H9 (cell line): ENCODE measurements at regions not wholly inside any gene's neighbourhood (a gene's known extent, or its start where the extent isn't known, plus 50 kb on each side); places are given as distances from the start of the nearest gene placed in this dataset.
A peak's percentile ranks its signal among the peaks of the same experiment; 100 is the strongest.

Experiments
- DNase-seq: peaks from one replicate; pipeline ENCODE4 v3.0.0-alpha.2; 2017
- H2AFZ ChIP-seq: one replicate; pipeline ENCODE4 v1.6.1; 2013; ENCODE audit warnings: mild to moderate bottlenecking, low read length, control low read depth, moderate library complexity
- H2AK5ac ChIP-seq: 2 replicates; pipeline ENCODE4 v1.6.1; 2013; ENCODE audit warnings: low read length, control low read depth, mixed read lengths; ENCODE audit not compliant: insufficient read length
- H2BK120ac ChIP-seq: one replicate; pipeline ENCODE4 v1.6.1; 2013; ENCODE audit warnings: low read depth, mild to moderate bottlenecking, low read length, control low read depth, inconsistent platforms; ENCODE audit not compliant: poor library complexity, severe bottlenecking
- H2BK12ac ChIP-seq: 2 replicates; pipeline ENCODE4 v1.6.1; 2013; ENCODE audit warnings: low read length, control low read depth, mixed read lengths, low read depth; ENCODE audit not compliant: insufficient read length
- H2BK15ac ChIP-seq: 2 replicates; pipeline ENCODE4 v1.6.1; 2013; ENCODE audit warnings: low read depth, low read length, control low read depth
- H2BK20ac ChIP-seq: one replicate; pipeline ENCODE4 v1.6.1; 2013; ENCODE audit warnings: low read depth, mild to moderate bottlenecking, low read length, control low read depth, inconsistent platforms; ENCODE audit not compliant: poor library complexity, severe bottlenecking
- H2BK5ac ChIP-seq: 2 replicates; pipeline ENCODE4 v1.6.1; 2013; ENCODE audit warnings: low read length, control low read depth, mixed read lengths; ENCODE audit not compliant: insufficient read length
- H3K14ac ChIP-seq: 2 replicates; pipeline ENCODE4 v1.6.1; 2013; ENCODE audit warnings: low read length, control low read depth; ENCODE audit not compliant: insufficient read depth
- H3K18ac ChIP-seq: 2 replicates; pipeline ENCODE4 v1.6.1; 2013; ENCODE audit warnings: low read depth, mild to moderate bottlenecking, mixed read lengths, low read length, control low read depth; ENCODE audit not compliant: insufficient read length
- H3K23ac ChIP-seq: 2 replicates; pipeline ENCODE4 v1.6.1; 2013; ENCODE audit warnings: low read length, control low read depth, mixed read lengths, low read depth; ENCODE audit not compliant: insufficient read length
- H3K23me2 ChIP-seq: 2 replicates; pipeline ENCODE4 v1.6.1; 2013; ENCODE audit warnings: low read depth, mild to moderate bottlenecking, mixed read lengths, low read length, control low read depth; ENCODE audit not compliant: insufficient read length, poor library complexity, severe bottlenecking
- H3K27ac ChIP-seq: 2 replicates; pipeline ENCODE4 v1.5.1; 2013; ENCODE audit warnings: low read length, control low read depth, mixed read lengths, low read depth; ENCODE audit not compliant: insufficient read length
- H3K27me3 ChIP-seq: 2 replicates; pipeline ENCODE4 v1.6.1; 2013; ENCODE audit warnings: low read length, control low read depth, inconsistent platforms; ENCODE audit not compliant: insufficient read depth
- H3K4ac ChIP-seq: 2 replicates; pipeline ENCODE4 v1.6.1; 2013; ENCODE audit warnings: low read depth, mild to moderate bottlenecking, control low read depth, inconsistent platforms, low read length, moderate library complexity
- H3K4me1 ChIP-seq: 2 replicates; pipeline ENCODE4 v1.6.1; 2013; ENCODE audit warnings: low read length, control low read depth, inconsistent platforms; ENCODE audit not compliant: insufficient read depth
- H3K4me2 ChIP-seq: 2 replicates; pipeline ENCODE4 v1.6.1; 2013; ENCODE audit warnings: low read length, control low read depth, mixed read lengths; ENCODE audit not compliant: insufficient read length, insufficient read depth
- H3K56ac ChIP-seq: 2 replicates; pipeline ENCODE4 v1.6.1; 2013; ENCODE audit warnings: low read depth, mild to moderate bottlenecking, mixed read lengths, low read length, control low read depth; ENCODE audit not compliant: insufficient read length
- H3K79me1 ChIP-seq: 2 replicates; pipeline ENCODE4 v1.6.1; 2013; ENCODE audit warnings: low read depth, mild to moderate bottlenecking, moderate library complexity, low read length, control low read depth, inconsistent platforms; ENCODE audit not compliant: insufficient read depth, poor library complexity, severe bottlenecking
- H3K79me2 ChIP-seq: 2 replicates; pipeline ENCODE4 v1.6.1; 2013; ENCODE audit warnings: low read length, control low read depth, inconsistent platforms; ENCODE audit not compliant: insufficient read depth
- H3K9ac ChIP-seq: 2 replicates; pipeline ENCODE4 v1.6.1; 2013; ENCODE audit warnings: low read length, control low read depth, mixed read lengths; ENCODE audit not compliant: insufficient read length; ENCODE audit errors: extremely low read depth
- H3K9me3 ChIP-seq: one replicate; pipeline ENCODE4 v1.6.1; 2013; ENCODE audit warnings: low read depth, low read length, inconsistent platforms; ENCODE audit not compliant: control insufficient read depth
- H3T11ph ChIP-seq: one replicate; pipeline ENCODE4 v1.6.1; 2013; ENCODE audit warnings: mild to moderate bottlenecking, low read length, control low read depth, inconsistent platforms
- H4K20me1 ChIP-seq: one replicate; pipeline ENCODE4 v1.6.1; 2013; ENCODE audit not compliant: control insufficient read depth, insufficient read length, insufficient read depth
- H4K5ac ChIP-seq: 2 replicates; pipeline ENCODE4 v1.6.1; 2013; ENCODE audit warnings: low read depth, mild to moderate bottlenecking, mixed read lengths, low read length, control low read depth; ENCODE audit not compliant: insufficient read length
- H4K8ac ChIP-seq: replicated peaks from 2 replicates; pipeline ENCODE4 v1.6.1; 2013; ENCODE audit warnings: low read length, control low read depth, mixed read lengths, low read depth; ENCODE audit not compliant: insufficient read length
- H4K91ac ChIP-seq: 2 replicates; pipeline ENCODE4 v1.6.1; 2013; ENCODE audit warnings: low read depth, mild to moderate bottlenecking, moderate library complexity, mixed read lengths, low read length, control low read depth; ENCODE audit not compliant: insufficient read length
- H3K27ac Mint-ChIP-seq, 3 experiments: 2 replicates in 2 of 3; 3 replicates in 1 of 3; pipeline ENCODE4 v1.8.0; 2020 to 2021; ENCODE audit warnings: mixed read lengths in 3 of 3, mild to moderate bottlenecking in 1 of 3, moderate library complexity in 1 of 3
- H3K27me3 Mint-ChIP-seq: 2 replicates; pipeline ENCODE4 v1.8.0; 2021; ENCODE audit warnings: low read depth, mild to moderate bottlenecking, moderate library complexity, mixed read lengths
- H3K36me3 Mint-ChIP-seq, 3 experiments: 2 replicates in 2 of 3; 3 replicates in 1 of 3; pipeline ENCODE4 v1.8.0; 2020 to 2021; ENCODE audit warnings: low read depth in 3 of 3, mixed read lengths in 3 of 3; ENCODE audit not compliant: insufficient read depth in 1 of 3
- H3K4me1 Mint-ChIP-seq, 2 experiments: 2 replicates each; pipeline ENCODE4 v1.8.0; 2020; ENCODE audit warnings: mixed read lengths in 2 of 2
- H3K4me3 Mint-ChIP-seq, 2 experiments: 2 replicates in 1 of 2; 3 replicates in 1 of 2; pipeline ENCODE4 v1.8.0; 2020 to 2021; ENCODE audit warnings: mild to moderate bottlenecking in 2 of 2, mixed read lengths in 2 of 2, moderate library complexity in 1 of 2
- H3K9me3 Mint-ChIP-seq, 2 experiments: 2 replicates in 1 of 2; 3 replicates in 1 of 2; pipeline ENCODE4 v1.8.0; 2020; ENCODE audit warnings: mild to moderate bottlenecking in 2 of 2, mixed read lengths in 2 of 2, moderate library complexity in 1 of 2
- TF ChIP-seq, protein P1 (sequence below): fragments of 200-600 bp; sonication (generic); conservative IDR thresholded peaks from 3 replicates; pipeline ENCODE4 v1.8.0; 2021; ENCODE audit warnings: antibody characterized with exemption, mild to moderate bottlenecking

DNA sequence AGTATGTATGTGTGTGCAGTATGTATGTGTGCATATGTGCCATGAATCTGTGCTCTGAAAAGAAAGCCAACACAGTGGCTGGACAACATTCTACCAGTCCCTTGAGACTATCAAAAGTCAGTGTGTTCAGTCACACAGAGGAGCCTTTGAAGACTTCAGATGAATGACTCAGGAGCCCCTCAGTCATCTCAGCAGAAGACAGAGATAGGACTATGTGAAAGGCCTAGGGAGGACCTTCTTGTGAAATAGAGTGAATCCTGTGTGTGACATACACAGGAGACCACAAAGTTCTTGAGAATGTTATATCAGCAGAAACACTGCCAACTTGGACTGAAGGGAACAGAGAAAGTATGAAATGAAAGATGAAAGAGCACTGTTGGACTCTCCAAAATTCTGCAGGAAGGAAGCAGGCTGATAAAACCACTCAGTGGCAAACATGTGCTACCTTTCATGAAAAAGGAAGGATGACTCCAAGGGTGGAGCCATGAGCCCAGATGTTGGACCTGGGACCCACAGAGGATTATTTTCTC lies 108.4 kb downstream of the METRNL start:
- Histone ChIP-seq H4K8ac (no peak overlapping the region), H3K23ac (no peak overlapping the region), H2BK20ac (no peak overlapping the region), H3K27ac (no peak overlapping the region), H3K4me2 (no peak overlapping the region), H3K9me3 (no peaks in the 10 kb centered on the region), H3K56ac (no peak overlapping the region), H3K14ac (no peak overlapping the region), H3K4me1 (no peaks in the 10 kb centered on the region), H3K9ac (no peak overlapping the region), H4K91ac (no peak overlapping the region), H3K27me3 (no peaks in the 10 kb centered on the region), H4K20me1 (no peaks in the 10 kb centered on the region), H2AK5ac (no peak overlapping the region), H3T11ph (no peak overlapping the region), H2BK5ac (no peak overlapping the region), H3K79me1 (no peaks in the 10 kb centered on the region), H4K5ac (no peak overlapping the region), H2BK15ac (no peak overlapping the region), H3K18ac (no peak overlapping the region), H3K4ac (no peak overlapping the region), H2BK120ac (no peak overlapping the region), H3K23me2 (no peaks in the 10 kb centered on the region), H2AFZ (no peak overlapping the region), H2BK12ac (no peak overlapping the region), H3K79me2 (no peaks in the 10 kb centered on the region)
- H3K36me3 Mint-ChIP-seq, result peaks cover 0 to 2% (median 0%) of the 10 kb centered on the region in 3 experiments; a peak in 1 of 7 replicates
- TF ChIP-seq, protein P1, sequence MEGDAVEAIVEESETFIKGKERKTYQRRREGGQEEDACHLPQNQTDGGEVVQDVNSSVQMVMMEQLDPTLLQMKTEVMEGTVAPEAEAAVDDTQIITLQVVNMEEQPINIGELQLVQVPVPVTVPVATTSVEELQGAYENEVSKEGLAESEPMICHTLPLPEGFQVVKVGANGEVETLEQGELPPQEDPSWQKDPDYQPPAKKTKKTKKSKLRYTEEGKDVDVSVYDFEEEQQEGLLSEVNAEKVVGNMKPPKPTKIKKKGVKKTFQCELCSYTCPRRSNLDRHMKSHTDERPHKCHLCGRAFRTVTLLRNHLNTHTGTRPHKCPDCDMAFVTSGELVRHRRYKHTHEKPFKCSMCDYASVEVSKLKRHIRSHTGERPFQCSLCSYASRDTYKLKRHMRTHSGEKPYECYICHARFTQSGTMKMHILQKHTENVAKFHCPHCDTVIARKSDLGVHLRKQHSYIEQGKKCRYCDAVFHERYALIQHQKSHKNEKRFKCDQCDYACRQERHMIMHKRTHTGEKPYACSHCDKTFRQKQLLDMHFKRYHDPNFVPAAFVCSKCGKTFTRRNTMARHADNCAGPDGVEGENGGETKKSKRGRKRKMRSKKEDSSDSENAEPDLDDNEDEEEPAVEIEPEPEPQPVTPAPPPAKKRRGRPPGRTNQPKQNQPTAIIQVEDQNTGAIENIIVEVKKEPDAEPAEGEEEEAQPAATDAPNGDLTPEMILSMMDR, result no peak
- H3K9me3 Mint-ChIP-seq, result peaks cover 11 to 44% of the 10 kb centered on the region in 2 experiments
- peak; percentile 8 for DNase-seq
- H3K27ac Mint-ChIP-seq, result no peak overlapping the region
- H3K4me3 Mint-ChIP-seq, result no peak overlapping the region
- 0 out of 4 replicates have a peak, but pooled peaks cover 0 to under 1% of the 10 kb centered on the region in 2 experiments for H3K4me1 Mint-ChIP-seq
- H3K27me3 Mint-ChIP-seq, result peaks cover 9% of the 10 kb centered on the region
